ENCODE measurements at regions not wholly inside any gene's neighbourhood (a gene's known extent, or its start where the extent isn't known, plus 50 kb on each side); places are given as distances from the start of the nearest gene placed in this dataset.

DNA sequence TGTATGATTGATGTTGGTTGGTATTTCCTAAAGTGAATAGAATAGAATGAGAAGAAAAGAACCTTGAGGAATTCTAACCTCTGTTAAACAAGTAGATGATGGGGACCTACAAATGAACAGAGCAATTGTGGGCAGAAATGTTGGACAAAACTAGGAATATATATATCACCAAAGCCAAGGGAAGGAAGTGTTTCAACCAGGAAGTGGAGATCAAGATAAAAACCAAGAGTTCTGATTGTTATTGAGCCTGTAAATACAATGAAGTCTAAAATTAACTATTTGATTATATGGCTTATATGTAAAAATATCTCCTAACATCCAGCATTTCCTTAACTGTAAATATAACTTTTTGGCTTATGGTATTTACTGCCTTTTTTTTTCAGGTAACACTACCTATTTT is 730.0 kb downstream of the SOCS6 start:
- ChIA-PET CTCF (interaction anchor here (0.7 kb wide), 1 partner anchor 16 kb away, joined by 3 read pairs; no protein-coding TSS in a partner anchor), POLR2A (no interaction called here)
- DNase-seq (ENCODE audit: extremely low spot score), result no peak
- no peak for TF ChIP-seq CTCF (IDR thresholded peaks at IDR 0.05; ENCODE audit: control extremely low read depth, extremely low read depth, low read depth, missing control alignments)

- DNase-seq (ENCODE audit: extremely low spot score), result no peak
- TF ChIP-seq CTCF (IDR thresholded peaks at IDR 0.05; ENCODE audit: control extremely low read depth, extremely low read depth, low read depth, missing control alignments), result no peak
- ChIA-PET POLR2A (no interaction called here), CTCF (no interaction called here)
Observed at GRCh38 chr18:71012789-71013188, 723.9 kb downstream of the SOCS6 start.

- POLR2A ChIA-PET, result no interaction called here
- DNase-seq (ENCODE audit: extremely low spot score), result no peak
- CTCF ChIA-PET, result interaction anchor here (0.8 to 1.1 kb wide), 3 partner anchors 10 to 18 kb away, joined by 3 to 4 read pairs (median 3); no protein-coding TSS in a partner anchor
- TF ChIP-seq CTCF (IDR thresholded peaks at IDR 0.05; ENCODE audit: control extremely low read depth, extremely low read depth, low read depth, missing control alignments), result no peak
Observed at GRCh38 chr18:71011389-71011788, 722.5 kb downstream of the SOCS6 start.

DNA sequence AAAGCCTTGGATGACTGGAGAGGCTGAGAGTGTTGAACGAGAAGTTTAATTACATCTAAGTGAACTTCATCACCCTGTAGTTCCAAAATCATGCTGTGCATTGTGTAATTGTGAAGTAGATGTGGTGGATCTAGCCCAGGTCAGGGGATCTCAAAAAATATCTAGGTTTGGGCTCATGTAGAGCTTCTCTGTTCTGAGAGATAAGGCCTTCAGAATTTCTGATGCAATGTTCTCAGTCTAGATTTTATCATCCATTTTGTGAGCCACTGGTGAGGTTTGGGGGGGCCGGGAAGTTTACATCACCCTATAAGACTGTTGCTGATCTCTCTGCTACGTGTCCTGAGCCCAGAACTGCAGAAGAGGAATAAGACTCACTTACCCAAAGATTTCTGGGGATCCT is 719.4 kb downstream of the SOCS6 start:
- ChIA-PET POLR2A (no interaction called here), CTCF (no interaction called here)
- no peak for DNase-seq (ENCODE audit: extremely low spot score)
- TF ChIP-seq CTCF (IDR thresholded peaks at IDR 0.05; ENCODE audit: control extremely low read depth, extremely low read depth, low read depth, missing control alignments), result no peak

DNA sequence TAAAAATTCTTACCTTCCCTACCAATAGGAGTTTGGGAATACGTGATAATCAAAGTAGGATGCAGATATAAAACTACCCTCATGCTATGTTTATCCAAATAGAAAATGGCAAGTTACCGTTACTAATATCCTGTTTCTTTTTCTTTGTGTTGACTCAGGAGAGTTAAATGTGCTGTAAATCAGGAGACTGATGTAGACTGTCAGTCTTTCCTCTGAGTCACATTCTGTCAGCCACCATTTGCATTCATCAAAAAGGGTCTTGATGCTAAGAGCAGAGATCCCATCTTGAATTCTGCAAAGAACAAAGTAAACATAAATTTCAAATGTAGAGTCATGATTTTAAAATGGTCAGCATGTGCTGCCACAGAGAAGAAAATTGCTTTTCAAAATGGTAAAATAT is 712.8 kb downstream of the SOCS6 start:
- TF ChIP-seq CTCF (IDR thresholded peaks at IDR 0.05; ENCODE audit: control extremely low read depth, extremely low read depth, low read depth, missing control alignments), result no peak
- ChIA-PET CTCF (no interaction called here), POLR2A (no interaction called here)
- DNase-seq (ENCODE audit: extremely low spot score), result no peak

DNA sequence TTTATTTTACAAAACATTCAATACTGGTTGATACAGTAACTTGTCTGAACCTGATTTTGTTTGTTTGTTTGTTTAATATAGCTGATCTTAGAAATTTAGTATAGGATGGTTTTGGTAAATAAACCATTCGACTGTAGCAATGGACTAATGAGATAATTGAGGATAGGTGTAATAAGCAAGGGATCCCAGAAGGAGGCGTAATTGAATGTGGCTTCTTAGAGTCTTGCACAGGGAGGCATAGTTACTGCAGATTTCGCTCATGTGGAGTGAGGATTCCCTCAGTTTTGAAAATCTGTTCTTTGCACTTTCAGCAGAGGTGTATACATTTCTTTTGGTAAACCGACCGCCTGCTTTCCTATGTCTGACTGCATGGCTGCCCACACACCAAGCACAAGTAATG is 709.6 kb downstream of the SOCS6 start:
- no peak for TF ChIP-seq CTCF (IDR thresholded peaks at IDR 0.05; ENCODE audit: control extremely low read depth, extremely low read depth, low read depth, missing control alignments)
- ChIA-PET POLR2A (no interaction called here), CTCF (no interaction called here)
- DNase-seq (ENCODE audit: extremely low spot score), result no peak

GRCh38 chr18:70994116-70994515 is 705.3 kb downstream of the SOCS6 start:
- DNase-seq (ENCODE audit: extremely low spot score), result no peak
- CTCF ChIA-PET, result no interaction called here
- POLR2A ChIA-PET, result no interaction called here
- TF ChIP-seq CTCF (IDR thresholded peaks at IDR 0.05; ENCODE audit: control extremely low read depth, extremely low read depth, low read depth, missing control alignments), result no peak

Data from GM10248 (cell line).